ENCODE measurements at regions not wholly inside any gene's neighbourhood (a gene's known extent, or its start where the extent isn't known, plus 50 kb on each side); places are given as distances from the start of the nearest gene placed in this dataset.

DNA sequence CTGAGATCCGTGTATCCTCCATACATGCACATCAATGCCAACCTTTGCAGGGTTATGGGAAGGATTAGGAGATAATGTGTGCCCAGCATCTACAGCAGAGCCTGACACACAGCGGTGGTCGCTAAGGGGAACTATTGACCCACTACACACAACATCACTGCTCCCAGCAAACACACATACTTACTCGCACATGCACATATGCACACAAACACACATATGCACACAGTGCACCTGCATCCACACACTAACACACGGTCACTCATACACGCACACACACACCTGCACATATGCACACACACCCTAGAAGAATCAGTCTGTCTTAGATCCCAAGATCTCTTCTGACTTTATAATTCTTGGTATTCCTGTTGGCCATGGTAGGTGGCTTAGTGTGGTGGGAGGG is 118.3 kb downstream of the GYPC start:
- in situ Hi-C loops (cut with HindIII; ENCODE audit: low sequenced_read_pairs) = no loop called here

- in situ Hi-C loops (cut with HindIII; ENCODE audit: low sequenced_read_pairs) = no loop called here
Observed at GRCh38 chr2:126774761-126775160, 118.8 kb downstream of the GYPC start.

- in situ Hi-C loops (cut with HindIII; ENCODE audit: low sequenced_read_pairs) = no loop called here
Observed at GRCh38 chr2:126775300-126775985, 119.5 kb downstream of the GYPC start.

GRCh38 chr2:126776255-126776654 is 120.3 kb downstream of the GYPC start:
- in situ Hi-C loops (cut with HindIII; ENCODE audit: low sequenced_read_pairs) = no loop called here

DNA sequence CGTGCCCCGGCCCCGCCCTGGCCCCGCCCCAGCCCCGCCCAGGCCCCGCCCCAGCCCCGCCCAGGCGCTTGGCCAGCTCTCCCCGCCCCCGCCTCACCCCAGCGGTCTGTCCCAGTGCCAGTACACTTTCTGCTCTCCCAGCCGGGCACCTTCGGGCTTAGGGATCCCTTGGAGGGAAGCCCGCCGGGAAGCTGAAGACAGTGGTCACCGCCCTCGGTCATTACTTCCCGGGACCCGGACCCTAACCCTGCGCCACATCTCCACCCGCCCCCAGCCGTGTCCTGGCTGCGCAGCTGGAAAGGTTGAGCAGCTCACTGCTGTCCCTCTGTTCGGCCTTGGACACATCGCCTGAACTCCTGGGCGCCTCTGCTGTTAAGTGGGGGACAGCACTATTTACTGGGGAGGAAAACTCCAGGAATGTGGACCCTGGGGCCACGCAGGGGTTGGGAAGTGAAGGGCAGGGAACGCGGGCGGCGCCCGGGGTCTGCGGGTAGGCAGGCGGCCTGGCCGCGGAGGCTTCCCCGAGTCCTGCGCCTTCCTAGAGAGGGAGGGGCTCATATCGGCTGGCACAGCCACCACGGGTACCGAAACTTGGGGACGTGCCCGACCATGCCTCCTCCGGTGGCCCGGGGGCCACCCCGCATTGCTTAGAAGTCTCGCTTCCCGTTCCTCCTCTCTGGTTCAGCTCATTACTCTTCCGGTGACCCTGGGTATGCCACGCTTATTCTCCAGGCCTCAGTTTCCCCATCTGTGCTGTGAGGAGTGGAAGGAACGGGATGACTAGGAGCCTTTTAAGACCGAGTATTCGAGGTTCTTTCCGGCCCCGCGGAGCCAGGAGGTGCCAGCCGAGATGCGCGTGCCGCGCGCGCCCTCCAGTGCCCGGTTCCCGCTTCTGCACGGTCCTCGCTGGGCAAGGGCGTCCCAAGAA is 121.0 kb downstream of the GYPC start:
- in situ Hi-C loops (cut with HindIII; ENCODE audit: low sequenced_read_pairs) = no loop called here

DNA sequence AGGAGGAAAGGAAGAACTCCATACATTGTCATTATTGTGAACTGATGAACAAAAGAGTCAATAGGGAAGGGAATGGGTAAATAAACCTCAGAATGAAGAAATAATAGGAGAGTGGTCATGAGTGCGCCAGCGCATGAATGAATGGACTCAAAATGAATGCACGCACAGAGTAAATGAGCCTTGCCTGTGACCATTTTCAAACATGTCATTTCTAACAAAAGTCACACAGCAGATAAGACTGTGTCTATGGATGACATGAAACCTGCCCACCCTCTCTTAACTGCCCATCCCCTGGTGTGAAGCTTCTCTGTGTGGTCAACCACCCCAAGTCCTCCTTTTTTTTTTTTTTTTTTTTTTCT is 121.1 kb upstream of the TEX51 start:
- in situ Hi-C loops (cut with HindIII; ENCODE audit: low sequenced_read_pairs) = no loop called here

DNA sequence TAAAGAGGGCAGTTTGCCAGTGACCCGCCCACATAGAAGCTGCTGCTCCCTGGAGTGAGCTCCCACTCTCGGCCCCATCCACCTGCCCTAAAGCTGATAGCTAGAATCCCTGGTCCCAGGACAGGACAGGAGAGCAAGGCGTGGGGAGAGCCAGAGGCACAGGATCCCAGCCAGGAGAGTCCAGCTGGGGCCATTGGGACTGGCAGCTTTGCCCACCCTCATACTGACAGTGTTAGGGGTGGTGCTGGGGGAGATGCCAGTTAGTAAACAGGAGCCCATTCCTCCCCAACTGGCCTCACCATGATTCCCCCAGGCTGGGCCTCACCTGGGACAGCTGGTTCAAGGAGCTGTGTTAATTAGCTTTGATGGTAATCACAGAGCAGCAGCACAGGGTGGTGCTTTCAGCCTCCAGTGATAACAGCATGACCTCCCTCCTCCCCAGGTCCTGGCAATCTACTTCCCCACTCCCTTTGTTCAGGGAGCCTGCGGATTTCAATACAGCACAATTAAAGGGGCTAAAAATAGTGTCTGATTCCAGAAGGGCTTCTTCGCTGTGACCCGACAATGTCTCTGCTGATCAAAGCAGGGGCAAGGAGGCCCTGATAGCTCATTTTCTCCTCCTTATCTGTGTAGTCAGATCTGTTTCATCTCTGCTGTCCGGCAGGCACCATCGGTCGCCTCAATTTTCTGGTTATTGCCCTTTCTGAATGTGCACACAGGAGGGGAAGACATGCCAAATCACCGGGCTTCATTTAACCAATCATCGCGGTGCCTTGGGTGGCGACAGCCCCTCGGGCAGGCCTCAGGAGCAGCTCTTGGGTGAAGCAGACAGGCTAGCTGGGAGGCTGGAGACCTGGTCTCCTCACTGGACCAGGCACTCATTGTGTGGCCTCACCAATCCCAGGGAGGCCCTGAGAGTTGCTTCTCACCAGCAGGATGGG is 119.9 kb upstream of the TEX51 start:
- in situ Hi-C loops (cut with HindIII; ENCODE audit: low sequenced_read_pairs) = no loop called here

DNA sequence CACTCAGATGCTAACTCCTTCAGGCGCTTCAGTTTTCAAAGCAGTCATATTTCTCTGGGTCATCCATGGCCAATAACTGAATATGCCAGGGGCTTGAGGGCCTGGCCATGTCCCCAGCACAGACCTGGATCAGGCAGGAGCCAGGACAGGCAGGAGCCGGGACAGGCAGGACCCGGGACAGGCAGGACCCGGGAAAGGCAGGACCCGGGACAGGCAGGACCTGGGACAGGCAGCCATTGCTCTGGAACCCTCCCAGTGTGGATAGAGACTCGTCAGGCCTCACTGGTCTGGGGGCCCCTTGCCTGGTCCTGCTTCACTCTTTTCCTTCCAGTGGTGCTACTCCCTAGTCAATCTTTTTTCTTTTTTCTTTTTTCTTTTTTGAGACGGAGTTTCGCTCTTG is 117.5 kb upstream of the TEX51 start:
- in situ Hi-C loops (cut with HindIII; ENCODE audit: low sequenced_read_pairs) = no loop called here

DNA sequence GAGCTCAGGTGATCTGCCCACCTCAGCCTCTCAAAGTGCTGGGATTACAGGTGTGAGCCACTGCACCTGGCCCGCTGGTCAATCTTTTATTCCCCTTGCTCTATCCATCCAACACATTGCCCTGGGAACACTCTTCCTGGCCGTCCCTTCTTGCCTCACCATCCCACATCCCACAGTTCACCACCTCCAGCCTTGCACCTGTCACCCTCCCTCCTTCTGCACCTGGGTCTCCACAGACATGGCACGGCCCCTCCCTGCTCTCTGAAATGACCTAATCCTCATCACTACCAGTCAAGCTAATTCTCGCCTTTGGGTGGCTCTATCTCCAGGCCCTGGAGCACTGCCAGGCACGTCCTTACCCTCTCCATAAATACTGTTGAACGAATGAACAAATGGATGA is 116.9 kb upstream of the TEX51 start:
- in situ Hi-C loops (cut with HindIII; ENCODE audit: low sequenced_read_pairs) = no loop called here

DNA sequence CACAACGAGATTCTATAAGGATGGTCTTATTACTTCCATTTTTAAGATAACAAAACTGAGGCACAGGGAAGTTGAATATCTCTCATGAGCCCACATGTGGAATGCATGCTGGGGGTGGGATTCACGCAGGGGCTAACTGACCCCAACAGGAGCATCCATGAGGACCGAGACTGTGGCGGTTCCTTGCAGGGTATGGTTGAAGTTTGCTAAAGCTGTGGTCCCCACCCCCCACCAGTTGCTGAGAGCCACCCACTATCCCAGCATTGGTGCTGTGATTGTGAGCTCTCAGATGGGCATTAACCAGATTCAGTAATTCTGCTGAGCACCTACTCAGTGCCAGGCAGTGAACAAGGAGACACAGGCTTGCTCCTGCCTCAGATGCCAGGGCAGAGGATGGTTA is 116.0 kb upstream of the TEX51 start:
- in situ Hi-C loops (cut with HindIII; ENCODE audit: low sequenced_read_pairs) = no loop called here

GRCh38 chr2:126783341-126783740 is 115.3 kb upstream of the TEX51 start:
- in situ Hi-C loops (cut with HindIII; ENCODE audit: low sequenced_read_pairs) = no loop called here

DNA sequence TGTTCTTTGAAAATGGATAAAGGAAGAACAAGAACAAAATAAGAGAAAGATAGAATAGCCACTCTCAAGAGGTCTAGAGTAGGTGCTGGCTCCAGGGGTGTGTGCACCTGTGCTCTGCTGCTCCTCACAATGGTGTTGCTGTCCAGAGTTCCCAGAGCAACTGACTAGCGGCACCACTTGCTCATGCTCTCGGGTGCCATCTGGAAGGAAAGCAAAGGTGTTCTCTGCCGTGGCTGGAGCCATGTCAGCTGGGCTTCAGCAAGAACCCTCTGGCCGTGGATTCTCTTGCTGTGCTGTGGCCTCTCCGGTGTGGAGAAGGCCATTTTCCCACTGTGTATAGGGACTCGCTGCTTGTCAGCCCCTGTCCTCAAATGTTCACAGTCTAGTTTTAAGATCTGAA is 114.6 kb upstream of the TEX51 start:
- in situ Hi-C loops (cut with HindIII; ENCODE audit: low sequenced_read_pairs) = no loop called here

DNA sequence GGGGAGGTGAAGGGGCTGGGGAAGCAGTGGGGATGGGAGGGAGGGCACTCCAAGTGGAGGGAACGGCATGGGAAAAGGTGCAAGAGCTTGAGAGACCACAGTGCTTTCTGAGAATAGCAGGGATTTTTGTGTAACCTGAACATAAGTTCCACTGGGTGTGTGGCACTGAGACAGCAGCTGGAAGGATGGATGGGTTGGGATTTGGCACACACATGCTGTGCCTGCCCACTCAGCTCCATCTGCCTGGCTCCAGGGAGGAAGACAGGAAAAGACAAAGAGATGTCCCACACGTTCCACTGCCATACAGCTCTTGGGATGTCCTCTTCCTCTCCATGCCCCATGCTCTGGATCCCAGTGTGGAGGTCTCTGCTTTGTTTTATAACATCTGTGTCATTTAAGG is 114.1 kb upstream of the TEX51 start:
- in situ Hi-C loops (cut with HindIII; ENCODE audit: low sequenced_read_pairs) = no loop called here

DNA sequence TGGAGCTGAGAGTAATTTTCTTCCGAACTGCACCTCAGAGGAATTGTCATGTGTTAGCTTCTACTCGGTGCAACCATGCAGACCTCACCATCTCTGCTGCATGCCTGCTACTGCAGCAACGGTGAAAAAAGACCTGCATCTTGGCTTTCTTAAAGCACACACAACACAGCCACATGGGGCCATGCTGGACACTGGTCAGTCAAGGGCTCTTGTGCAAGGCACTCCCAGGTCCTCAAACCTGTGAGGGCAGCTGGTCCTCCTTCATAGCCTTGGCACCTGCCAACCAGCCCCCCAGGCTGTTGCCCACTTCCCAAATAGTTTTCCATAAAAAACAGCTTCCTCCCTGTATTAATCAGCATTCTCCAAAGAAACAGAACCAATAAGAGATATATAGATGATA is 113.5 kb upstream of the TEX51 start:
- in situ Hi-C loops (cut with HindIII; ENCODE audit: low sequenced_read_pairs) = no loop called here

GRCh38 chr2:126785862-126786261 is 112.8 kb upstream of the TEX51 start:
- in situ Hi-C loops (cut with HindIII; ENCODE audit: low sequenced_read_pairs) = no loop called here

DNA sequence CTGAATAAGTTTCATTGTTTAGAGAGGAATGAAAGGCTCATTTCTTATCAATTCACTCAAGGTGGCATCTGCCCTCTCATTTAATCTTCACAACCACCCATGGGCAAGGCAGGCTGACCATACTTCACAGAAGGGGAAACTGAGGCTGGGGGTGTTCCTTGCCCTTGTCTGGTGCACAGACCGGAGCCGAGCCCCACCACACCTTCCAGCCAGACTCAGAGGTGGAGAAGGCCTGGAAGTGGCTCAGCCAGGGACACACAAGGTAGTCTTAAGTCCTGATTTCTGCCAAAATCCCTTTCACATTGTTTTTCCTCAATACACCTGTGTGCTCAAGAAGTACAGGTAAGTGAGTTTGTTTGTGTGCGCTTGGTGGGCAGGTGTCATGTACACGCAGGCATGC is 111.9 kb upstream of the TEX51 start:
- in situ Hi-C loops (cut with HindIII; ENCODE audit: low sequenced_read_pairs) = no loop called here

DNA sequence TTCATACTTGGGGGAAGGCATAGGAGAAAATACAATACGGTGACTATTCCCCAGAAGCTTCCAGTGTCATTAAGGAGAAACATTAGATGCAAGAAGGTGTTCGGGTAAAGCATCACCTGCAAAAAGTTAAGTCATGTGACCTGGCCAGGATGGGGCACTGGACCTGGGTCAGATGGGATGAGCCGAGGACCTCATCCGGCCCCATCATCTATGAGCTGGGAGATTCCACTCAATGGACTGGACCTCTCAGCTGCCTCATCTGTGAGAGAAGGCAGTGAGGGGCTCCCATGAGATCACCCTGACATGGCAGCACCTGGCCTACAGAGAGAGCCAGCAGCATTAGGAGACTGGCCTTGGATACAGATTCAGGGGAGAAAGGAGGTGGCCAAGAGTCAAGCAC is 111.4 kb upstream of the TEX51 start:
- in situ Hi-C loops (cut with HindIII; ENCODE audit: low sequenced_read_pairs) = no loop called here

- in situ Hi-C loops (cut with HindIII; ENCODE audit: low sequenced_read_pairs) = no loop called here
Observed at GRCh38 chr2:126788113-126788512, 110.6 kb upstream of the TEX51 start.

- in situ Hi-C loops (cut with HindIII; ENCODE audit: low sequenced_read_pairs) = no loop called here
Observed at GRCh38 chr2:126788652-126789051, 110.0 kb upstream of the TEX51 start.

DNA sequence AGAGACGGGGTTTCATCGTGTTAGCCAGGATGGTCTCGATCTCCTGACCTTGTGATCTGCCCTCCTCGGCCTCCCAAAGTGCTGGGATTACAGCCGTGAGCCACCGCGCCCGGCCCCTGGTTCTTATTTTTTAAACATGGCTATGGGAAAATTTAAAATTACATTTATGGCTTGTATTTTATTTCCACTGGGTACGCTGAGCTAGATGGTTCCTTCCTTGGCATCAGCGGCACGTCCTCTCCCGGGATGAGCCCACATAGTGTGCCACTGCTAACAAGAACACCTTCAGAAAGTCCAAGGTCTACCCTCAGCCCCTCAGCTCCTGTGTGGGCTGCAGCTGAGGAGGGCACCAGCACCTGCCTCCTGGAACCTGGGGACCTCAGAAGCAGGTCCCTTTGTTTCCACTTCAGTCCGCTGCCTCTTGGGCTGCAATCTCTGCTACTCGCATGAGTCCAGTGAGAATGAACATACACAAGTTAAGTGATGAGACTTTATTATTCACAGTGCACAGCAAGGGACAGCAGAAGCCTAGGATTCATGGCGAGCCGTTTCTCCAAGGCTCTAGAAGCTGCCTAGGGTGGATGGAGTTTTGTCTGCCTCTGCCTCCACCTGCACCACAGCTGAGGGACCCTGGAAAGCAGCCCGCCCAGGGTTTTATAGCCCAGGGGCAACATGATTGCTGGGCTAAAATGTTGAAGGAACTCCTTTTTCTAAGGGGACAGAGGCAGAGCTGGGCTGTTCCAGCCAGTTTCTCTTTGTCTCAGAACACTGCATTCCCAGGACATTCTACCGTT is 107.5 kb upstream of the TEX51 start:
- in situ Hi-C loops (cut with HindIII; ENCODE audit: low sequenced_read_pairs) = no loop called here

DNA sequence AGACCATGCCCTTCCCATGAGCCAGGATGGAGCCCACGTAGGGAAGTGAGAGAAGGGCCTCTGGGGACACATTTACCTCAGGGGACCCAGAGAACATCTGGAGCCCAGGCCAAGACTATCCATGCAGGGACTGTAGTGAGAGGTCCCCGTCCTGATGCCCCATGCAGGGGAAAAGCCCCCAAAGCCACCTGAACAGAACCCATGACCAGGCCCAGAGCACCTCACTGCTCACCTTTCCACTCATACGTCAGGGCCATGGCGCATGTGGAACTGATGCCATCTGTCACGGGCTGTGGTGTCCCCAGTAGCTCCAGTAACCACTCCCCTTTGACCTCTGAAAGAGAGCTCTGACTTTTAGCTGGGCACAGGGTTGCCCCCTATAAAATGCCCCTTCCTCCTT is 106.5 kb upstream of the TEX51 start:
- in situ Hi-C loops (cut with HindIII; ENCODE audit: low sequenced_read_pairs) = no loop called here

Data from endothelial cell of hepatic sinusoid (primary cell).